ENCODE measurements at regions not wholly inside any gene's neighbourhood (a gene's known extent, or its start where the extent isn't known, plus 50 kb on each side); places are given as distances from the start of the nearest gene placed in this dataset.

DNA sequence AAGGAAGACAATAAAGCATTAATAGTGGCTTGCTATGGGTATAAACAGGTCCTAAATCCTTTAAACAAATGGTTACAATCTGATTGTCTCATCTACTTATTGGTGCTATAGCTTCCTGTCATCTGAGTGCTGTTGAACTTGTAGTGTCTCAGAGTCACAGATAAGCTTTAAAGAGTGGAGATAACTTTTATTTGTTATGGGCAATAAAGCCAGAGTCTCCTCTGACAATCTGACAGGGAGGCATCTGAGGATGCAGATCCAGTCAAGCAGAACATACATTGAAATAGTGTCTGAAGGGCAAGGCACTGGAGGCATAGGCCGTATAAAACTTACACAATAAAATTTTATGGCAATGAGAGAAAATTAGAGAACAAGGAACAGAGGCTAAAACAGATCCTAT, 1132.4 kb upstream of the CDH2 start:
- TF ChIP-seq, protein P1, sequence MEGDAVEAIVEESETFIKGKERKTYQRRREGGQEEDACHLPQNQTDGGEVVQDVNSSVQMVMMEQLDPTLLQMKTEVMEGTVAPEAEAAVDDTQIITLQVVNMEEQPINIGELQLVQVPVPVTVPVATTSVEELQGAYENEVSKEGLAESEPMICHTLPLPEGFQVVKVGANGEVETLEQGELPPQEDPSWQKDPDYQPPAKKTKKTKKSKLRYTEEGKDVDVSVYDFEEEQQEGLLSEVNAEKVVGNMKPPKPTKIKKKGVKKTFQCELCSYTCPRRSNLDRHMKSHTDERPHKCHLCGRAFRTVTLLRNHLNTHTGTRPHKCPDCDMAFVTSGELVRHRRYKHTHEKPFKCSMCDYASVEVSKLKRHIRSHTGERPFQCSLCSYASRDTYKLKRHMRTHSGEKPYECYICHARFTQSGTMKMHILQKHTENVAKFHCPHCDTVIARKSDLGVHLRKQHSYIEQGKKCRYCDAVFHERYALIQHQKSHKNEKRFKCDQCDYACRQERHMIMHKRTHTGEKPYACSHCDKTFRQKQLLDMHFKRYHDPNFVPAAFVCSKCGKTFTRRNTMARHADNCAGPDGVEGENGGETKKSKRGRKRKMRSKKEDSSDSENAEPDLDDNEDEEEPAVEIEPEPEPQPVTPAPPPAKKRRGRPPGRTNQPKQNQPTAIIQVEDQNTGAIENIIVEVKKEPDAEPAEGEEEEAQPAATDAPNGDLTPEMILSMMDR (IDR thresholded peaks at IDR 0.05) = no peak
- TF ChIP-seq POLR2A (IDR thresholded peaks at IDR 0.05) = no peak
